Spleen (tissue), 11 donors: ENCODE measurements at regions not wholly inside any gene's neighbourhood (a gene's known extent, or its start where the extent isn't known, plus 50 kb on each side); places are given as distances from the start of the nearest gene placed in this dataset.

Source experiments
- DNase-seq: peaks from one replicate; pipeline ENCODE4 v3.0.0-alpha.2; 2020
- H3K27ac ChIP-seq, 8 donors: fragments of 200-600 bp; sonication (generic) in 7 of 8; 1 replicate in 4 of 8; 2 replicates in 4 of 8; pipeline versions ENCODE4 v1.5.0 to v1.8.0; 2016 to 2021; ENCODE audit warnings: inconsistent platforms in 4 of 8, mild to moderate bottlenecking in 4 of 8, moderate library complexity in 1 of 8
- H3K27me3 ChIP-seq, 7 donors: fragments of 200-600 bp; sonication (generic) in 6 of 7; replicated peaks in 1 of 7; 1 replicate in 4 of 7; 2 replicates in 3 of 7; pipeline versions ENCODE4 v1.5.0 to v1.8.0; 2016 to 2021; ENCODE audit warnings: inconsistent platforms in 3 of 7, mild to moderate bottlenecking in 1 of 7
- H3K36me3 ChIP-seq, 6 donors: fragments of 200-600 bp; sonication (generic) in 5 of 6; 1 replicate in 4 of 6; 2 replicates in 2 of 6; pipeline versions ENCODE4 v1.5.0 to v1.8.0; 2016 to 2021; ENCODE audit warnings: inconsistent platforms in 2 of 6
- H3K4me1 ChIP-seq, 6 donors: fragments of 200-600 bp; sonication (generic) in 5 of 6; 1 replicate in 3 of 6; 2 replicates in 3 of 6; pipeline versions ENCODE4 v1.5.0 to v1.8.0; 2016 to 2021; ENCODE audit warnings: inconsistent platforms in 3 of 6
- H3K4me3 ChIP-seq, 8 donors: fragments of 200-600 bp; sonication (generic) in 7 of 8; 1 replicate in 4 of 8; 2 replicates in 4 of 8; pipeline versions ENCODE4 v1.5.0 to v1.8.0; 2016 to 2021; ENCODE audit warnings: inconsistent platforms in 4 of 8, mild to moderate bottlenecking in 4 of 8, moderate library complexity in 2 of 8
- H3K9me3 ChIP-seq, 8 donors: fragments of 200-600 bp; sonication (generic) in 7 of 8; 1 replicate in 4 of 8; 2 replicates in 4 of 8; pipeline versions ENCODE4 v1.5.0 to v1.8.0; 2016 to 2021; ENCODE audit warnings: inconsistent platforms in 4 of 8
- POLR2A ChIP-seq, 3 donors: fragments of 450-650 bp; IDR thresholded peaks; one replicate each; pipeline ENCODE4 v1.5.1; 2017; ENCODE audit warnings: antibody characterized with exemption in 3 of 3, mild to moderate bottlenecking in 1 of 3
- POLR2AphosphoS5 ChIP-seq, 3 donors: sonication (generic); formaldehyde crosslinking; IDR thresholded peaks; one replicate each; pipeline ENCODE4 v1.5.1; 2017; ENCODE audit warnings: antibody characterized with exemption in 3 of 3
- WGBS, 5 donors: extraction: QIAGEN DNeasy Blood & Tissue Kit in 3 of 5; methylation state at CpG; one replicate each; pipeline versions ENCODE4 v1.1.5 to v1.1.7; 2013 to 2018; 5-methylcytosine and 5-hydroxymethylcytosine counted together
- intact Hi-C: fragments of 100-400 bp; cut with DNase I; formaldehyde crosslinking; loops from one replicate; pipeline ENCODE4 v1.15.0; 2023; ENCODE audit warnings: low total_unique reads
- TF ChIP-seq, protein P1 (sequence below), 11 experiments: fragments of 200-600 bp in 7 of 11; fragments of 450-650 bp in 4 of 11; sonication (generic) in 4 of 11; IDR thresholded peaks in 8 of 11; conservative IDR thresholded peaks in 3 of 11; 1 replicate in 7 of 11; 2 replicates in 4 of 11; pipeline versions ENCODE4 v1.4.0 to v1.8.0; 2016 to 2021; ENCODE audit warnings: antibody characterized with exemption in 11 of 11, inconsistent platforms in 4 of 11, mild to moderate bottlenecking in 1 of 11
- donor health status: healthy with polysubstance abuse.
- donor health status: DM: no; HTN: no; CAD: no; lungs with moderate emphysema.
- donor health status: DM: no; HTN: no; CAD: no.
- donor health status: Bipolar disorder and iron deficiency.
- donor health status: healthy.
- donor health status: DM: no; HTN: no; CAD: no.
- donor health status: DM: yes; HTN: yes; CAD: no.

- TF ChIP-seq POLR2A (IDR thresholded peaks at IDR 0.05) (no peak), POLR2AphosphoS5 (IDR thresholded peaks at IDR 0.05) (no peak)
- TF ChIP-seq, protein P1, sequence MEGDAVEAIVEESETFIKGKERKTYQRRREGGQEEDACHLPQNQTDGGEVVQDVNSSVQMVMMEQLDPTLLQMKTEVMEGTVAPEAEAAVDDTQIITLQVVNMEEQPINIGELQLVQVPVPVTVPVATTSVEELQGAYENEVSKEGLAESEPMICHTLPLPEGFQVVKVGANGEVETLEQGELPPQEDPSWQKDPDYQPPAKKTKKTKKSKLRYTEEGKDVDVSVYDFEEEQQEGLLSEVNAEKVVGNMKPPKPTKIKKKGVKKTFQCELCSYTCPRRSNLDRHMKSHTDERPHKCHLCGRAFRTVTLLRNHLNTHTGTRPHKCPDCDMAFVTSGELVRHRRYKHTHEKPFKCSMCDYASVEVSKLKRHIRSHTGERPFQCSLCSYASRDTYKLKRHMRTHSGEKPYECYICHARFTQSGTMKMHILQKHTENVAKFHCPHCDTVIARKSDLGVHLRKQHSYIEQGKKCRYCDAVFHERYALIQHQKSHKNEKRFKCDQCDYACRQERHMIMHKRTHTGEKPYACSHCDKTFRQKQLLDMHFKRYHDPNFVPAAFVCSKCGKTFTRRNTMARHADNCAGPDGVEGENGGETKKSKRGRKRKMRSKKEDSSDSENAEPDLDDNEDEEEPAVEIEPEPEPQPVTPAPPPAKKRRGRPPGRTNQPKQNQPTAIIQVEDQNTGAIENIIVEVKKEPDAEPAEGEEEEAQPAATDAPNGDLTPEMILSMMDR (IDR thresholded peaks at IDR 0.05 in 8 of 11, conservative IDR thresholded peaks at IDR 0.05 in 3 of 11) = no peak
- H3K9me3 ChIP-seq = no peaks in the 10 kb centered on the region
- intact Hi-C loops = no loop called here
- H3K4me1 ChIP-seq = peaks cover 0 to 8% (median 0%) of the 10 kb centered on the region in 6 donors
- WGBS, 5 donors = 78 to 91% (median 87%) methylated on average over 8 of the region's 8 CpGs
- no peak for DNase-seq
- H3K36me3 ChIP-seq = no peaks in the 10 kb centered on the region
- no peak overlapping the region for H3K4me3 ChIP-seq
- H3K27me3 ChIP-seq = peaks cover 0 to 36% (median 0%) of the 10 kb centered on the region in 7 donors
- no peak overlapping the region for H3K27ac ChIP-seq
These were observed 399.4 kb upstream of the HS6ST1 start for GRCh38 chr2:128717758-128718710.

GRCh38 chr2:128720080-128721022 lies 401.7 kb upstream of the HS6ST1 start:
- intact Hi-C loops = no loop called here
- Histone ChIP-seq H3K27me3 (peaks cover 0 to 22% (median 0%) of the 10 kb centered on the region in 7 donors), H3K27ac (no peak overlapping the region), H3K4me3 (no peak overlapping the region), H3K4me1 (no peaks in the 10 kb centered on the region), H3K9me3 (no peaks in the 10 kb centered on the region), H3K36me3 (no peaks in the 10 kb centered on the region)
- WGBS, 5 donors = 79 to 84% (median 81%) methylated on average over 4 of the region's 4 CpGs
- DNase-seq = no peak
- no peak for TF ChIP-seq POLR2AphosphoS5 (IDR thresholded peaks at IDR 0.05)
- TF ChIP-seq POLR2A (IDR thresholded peaks at IDR 0.05) = no peak
- TF ChIP-seq, protein P1 (IDR thresholded peaks at IDR 0.05 in 8 of 11, conservative IDR thresholded peaks at IDR 0.05 in 3 of 11) = peak in 1 of 11 experiments; percentile 12

GRCh38 chr2:128721096-128721495 lies 402.4 kb upstream of the HS6ST1 start:
- TF ChIP-seq, protein P1 (IDR thresholded peaks at IDR 0.05 in 8 of 11, conservative IDR thresholded peaks at IDR 0.05 in 3 of 11) = no peak
- no peak for TF ChIP-seq POLR2AphosphoS5 (IDR thresholded peaks at IDR 0.05)
- no peak for TF ChIP-seq POLR2A (IDR thresholded peaks at IDR 0.05)
- peaks cover 0 to 15% (median 0%) of the 10 kb centered on the region in 7 donors for H3K27me3 ChIP-seq
- DNase-seq = no peak
- intact Hi-C loops = no loop called here
- no peaks in the 10 kb centered on the region for H3K4me1 ChIP-seq
- 85 to 97% (median 87%) methylated on average over 2 of the region's 2 CpGs for WGBS, 5 donors
- no peaks in the 10 kb centered on the region for H3K9me3 ChIP-seq
- no peak overlapping the region for H3K27ac ChIP-seq
- H3K4me3 ChIP-seq = no peak overlapping the region
- no peaks in the 10 kb centered on the region for H3K36me3 ChIP-seq
